NK-92 treated with Interleukin-12 subunit alpha and Interleukin-12 subunit beta, amount 100 ng/mL, for 24 hours (cell line): ENCODE measurements at regions not wholly inside any gene's neighbourhood (a gene's known extent, or its start where the extent isn't known, plus 50 kb on each side); places are given as distances from the start of the nearest gene placed in this dataset.
A peak's percentile ranks its signal among the peaks of the same experiment; 100 is the strongest.
"Not testable (repeated sequence)": the region's sequence is repeated elsewhere in the genome, so short reads cannot be mapped to it uniquely, and the experiment has no call there.

Source experiments
- DNase-seq: peaks from one replicate; lab custom pipeline; 2025; lab: John Stamatoyannopoulos, UW

- not testable (repeated sequence) for DNase-seq
Observed at GRCh38 chr11:14573539-14574057, 53.4 kb upstream of the PSMA1 start.

GRCh38 chr11:14577292-14577691 lies 57.1 kb upstream of the PSMA1 start:
- DNase-seq: no peak

GRCh38 chr11:14577835-14578529 lies 57.8 kb upstream of the PSMA1 start:
- DNase-seq: no peak

- DNase-seq: peak; percentile 36
Observed at GRCh38 chr11:14578541-14578956, 58.4 kb upstream of the PSMA1 start.

- DNase-seq: no peak
Observed at GRCh38 chr11:14579646-14580045, 59.5 kb upstream of the PSMA1 start.

GRCh38 chr11:14582793-14583192 lies 60.8 kb upstream of the PDE3B start:
- DNase-seq: no peak

- DNase-seq: no peak
Observed at GRCh38 chr11:14583252-14584034, 60.2 kb upstream of the PDE3B start.

GRCh38 chr11:14584035-14584363 lies 59.6 kb upstream of the PDE3B start:
- DNase-seq: no peak

GRCh38 chr11:14584595-14584994 lies 59.0 kb upstream of the PDE3B start:
- no peak for DNase-seq

GRCh38 chr11:14585438-14585837 lies 58.2 kb upstream of the PDE3B start:
- DNase-seq: no peak

GRCh38 chr11:14587258-14587657 lies 56.3 kb upstream of the PDE3B start:
- no peak for DNase-seq

- no peak for DNase-seq
Observed at GRCh38 chr11:14588681-14589080, 54.9 kb upstream of the PDE3B start.

- DNase-seq: no peak
Observed at GRCh38 chr11:14589421-14589820, 54.2 kb upstream of the PDE3B start.

- DNase-seq: not testable (repeated sequence)
Observed at GRCh38 chr11:14591046-14591445, 52.6 kb upstream of the PDE3B start.

GRCh38 chr11:14593671-14594070 lies 49.9 kb upstream of the PDE3B start:
- no peak for DNase-seq
